ENCODE measurements at regions not wholly inside any gene's neighbourhood (a gene's known extent, or its start where the extent isn't known, plus 50 kb on each side); places are given as distances from the start of the nearest gene placed in this dataset.

DNA sequence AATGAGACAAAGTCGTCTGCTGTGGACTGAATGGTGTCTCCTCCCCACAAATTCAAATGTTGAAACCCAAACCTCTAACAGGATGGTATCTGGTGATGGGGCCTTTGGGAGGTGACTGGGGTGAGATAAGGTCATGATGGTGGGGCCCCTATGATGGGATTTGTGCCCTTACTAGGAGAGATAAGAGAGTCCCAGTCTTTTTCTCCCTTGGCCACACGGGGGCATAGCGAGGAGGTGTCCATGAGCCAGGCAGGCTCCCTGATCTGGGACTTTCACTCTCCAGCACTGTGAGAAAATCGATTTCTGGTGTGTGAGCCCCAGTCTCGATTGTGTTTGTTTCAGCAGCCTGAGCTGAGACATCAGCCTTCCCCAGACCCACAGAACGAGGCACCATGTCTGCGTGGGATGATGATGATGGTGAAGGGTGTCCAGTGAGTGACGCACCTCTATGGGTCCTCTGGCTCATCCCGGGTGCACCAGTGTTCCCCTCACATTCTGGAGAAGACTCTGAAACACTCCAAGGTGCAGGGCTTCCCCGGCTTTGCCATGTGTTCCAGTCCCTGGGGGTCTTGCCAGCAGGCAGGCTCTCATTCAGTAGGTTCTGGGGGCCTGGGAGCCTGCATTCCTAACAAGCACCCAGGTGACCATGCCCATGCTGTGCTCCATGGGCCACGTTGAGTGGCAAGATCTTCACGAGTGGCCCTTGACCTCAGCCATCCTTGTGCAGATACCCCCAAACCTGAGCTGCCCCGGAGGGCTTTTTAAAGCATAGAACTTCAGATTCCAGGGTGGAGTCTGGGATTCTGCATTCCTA lies 363.0 kb downstream of the CTTN start:
- Mint-ChIP-seq H3K27me3 (ENCODE audit: insufficient read depth, low read depth, poor library complexity) (peaks cover 22% of the 10 kb centered on the region), H3K9me3 (peaks cover 12% of the 10 kb centered on the region), H3K4me1 (peaks cover 21% of the 10 kb centered on the region; the same call in 2 of the 3 replicates), H3K27ac (no peak overlapping the region), H3K4me3 (no peak overlapping the region), H3K36me3 (ENCODE audit: low read depth) (peaks cover 31% of the 10 kb centered on the region)
- Histone ChIP-seq H3K9me2 (ENCODE audit: insufficient read depth) (no peaks in the 10 kb centered on the region), H3K36me3 (ENCODE audit: insufficient read depth) (no peaks in the 10 kb centered on the region), H4K20me1 (replicated peaks; ENCODE audit: insufficient read depth) (no peaks in the 10 kb centered on the region), H3K4me1 (ENCODE audit: insufficient read depth) (no peaks in the 10 kb centered on the region), H3K4me2 (no peak overlapping the region), H2AFZ (no peak overlapping the region), H3K4me3 (no peak overlapping the region), H3F3A (replicated peaks; ENCODE audit: low read depth) (no peaks in the 10 kb centered on the region), H3K79me2 (replicated peaks; ENCODE audit: insufficient read depth) (no peaks in the 10 kb centered on the region), H3K27ac (ENCODE audit: low read depth) (no peak overlapping the region), H3K27me3 (ENCODE audit: insufficient read depth) (no peaks in the 10 kb centered on the region)
- no peak for TF ChIP-seq ZNF331 (CRISPR knock-in tag; IDR thresholded peaks at IDR 0.05; ENCODE audit: low read depth)
- TF ChIP-seq JUNB (IDR thresholded peaks at IDR 0.05; ENCODE audit: unreplicated experiment): no peak
- TF ChIP-seq, protein P1, sequence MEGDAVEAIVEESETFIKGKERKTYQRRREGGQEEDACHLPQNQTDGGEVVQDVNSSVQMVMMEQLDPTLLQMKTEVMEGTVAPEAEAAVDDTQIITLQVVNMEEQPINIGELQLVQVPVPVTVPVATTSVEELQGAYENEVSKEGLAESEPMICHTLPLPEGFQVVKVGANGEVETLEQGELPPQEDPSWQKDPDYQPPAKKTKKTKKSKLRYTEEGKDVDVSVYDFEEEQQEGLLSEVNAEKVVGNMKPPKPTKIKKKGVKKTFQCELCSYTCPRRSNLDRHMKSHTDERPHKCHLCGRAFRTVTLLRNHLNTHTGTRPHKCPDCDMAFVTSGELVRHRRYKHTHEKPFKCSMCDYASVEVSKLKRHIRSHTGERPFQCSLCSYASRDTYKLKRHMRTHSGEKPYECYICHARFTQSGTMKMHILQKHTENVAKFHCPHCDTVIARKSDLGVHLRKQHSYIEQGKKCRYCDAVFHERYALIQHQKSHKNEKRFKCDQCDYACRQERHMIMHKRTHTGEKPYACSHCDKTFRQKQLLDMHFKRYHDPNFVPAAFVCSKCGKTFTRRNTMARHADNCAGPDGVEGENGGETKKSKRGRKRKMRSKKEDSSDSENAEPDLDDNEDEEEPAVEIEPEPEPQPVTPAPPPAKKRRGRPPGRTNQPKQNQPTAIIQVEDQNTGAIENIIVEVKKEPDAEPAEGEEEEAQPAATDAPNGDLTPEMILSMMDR (conservative IDR thresholded peaks at IDR 0.05; ENCODE audit: low read depth in 2 of 2): peak; percentile 39 to 41; a peak in 3 of 4 replicates
- no peak for TF ChIP-seq ETS1 (IDR thresholded peaks at IDR 0.05)
- TF ChIP-seq ZNF462 (CRISPR knock-in tag; IDR thresholded peaks at IDR 0.05): no peak
- no peak for TF ChIP-seq REST (IDR thresholded peaks at IDR 0.05; ENCODE audit: unreplicated experiment)
- peak; percentile 37 for ATAC-seq
- peak; percentile 41 for DNase-seq (ENCODE audit: low spot score)

Measured in GM23338 (cell line).